ENCODE measurements at regions not wholly inside any gene's neighbourhood (a gene's known extent, or its start where the extent isn't known, plus 50 kb on each side); places are given as distances from the start of the nearest gene placed in this dataset.

DNA sequence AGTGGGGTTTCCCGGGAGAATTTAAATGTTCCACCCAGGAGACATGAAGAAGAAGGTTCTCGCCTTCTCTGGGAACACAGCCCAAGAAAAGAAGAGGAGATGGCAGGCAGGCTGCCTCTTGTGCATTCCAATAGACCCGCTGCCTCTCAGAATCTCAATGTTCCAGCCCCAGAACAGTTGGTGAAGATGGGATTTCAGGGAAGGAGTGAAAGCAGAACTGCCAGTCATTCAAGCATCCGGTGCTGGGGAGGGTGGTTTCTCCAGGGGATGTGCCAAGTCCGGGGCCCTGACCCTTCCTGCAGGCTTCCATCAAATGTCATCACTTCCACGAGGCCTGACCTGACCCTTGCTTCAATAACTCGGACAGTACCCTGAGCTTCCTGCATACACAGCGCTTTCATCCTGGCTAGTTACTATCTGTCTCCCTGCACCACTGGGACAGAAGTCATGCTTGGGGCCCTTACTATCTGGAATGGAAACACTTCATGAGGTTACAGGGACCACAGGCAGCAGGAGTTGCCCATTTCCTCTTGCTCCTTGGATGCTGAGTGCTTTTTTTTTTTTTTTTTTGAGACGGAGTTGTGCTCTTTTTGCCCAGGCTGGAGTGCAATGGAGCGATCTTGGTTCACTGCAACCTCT, 386.6 kb upstream of the POU3F1 start:
- H3K27me3 Mint-ChIP-seq = peaks cover 12 to 24% (median 19%) of the 10 kb centered on the region in 5 donors
- no peaks in the 10 kb centered on the region for H3K36me3 Mint-ChIP-seq
- Histone ChIP-seq H3K4me1 (ENCODE audit: control insufficient read depth in 2 of 2, insufficient read depth in 2 of 2, low read length in 2 of 2) (no peaks in the 10 kb centered on the region), H3K36me3 (ENCODE audit: control insufficient read depth in 2 of 3, insufficient read depth in 3 of 3, low read length in 3 of 3) (no peaks in the 10 kb centered on the region), H3K9me3 (ENCODE audit: control insufficient read depth in 2 of 3, low read length in 3 of 3) (no peaks in the 10 kb centered on the region), H3K27ac (ENCODE audit: low read depth, low read length) (no peak overlapping the region), H3K27me3 (ENCODE audit: control insufficient read depth in 2 of 2, insufficient read depth in 2 of 2, low read length in 2 of 2) (no peaks in the 10 kb centered on the region), H3K4me3 (ENCODE audit: low read length) (no peak overlapping the region)
- no peak for ATAC-seq
- POLR2A ChIA-PET = no interaction called here
- no peak overlapping the region for H3K4me3 Mint-ChIP-seq
- no peaks in the 10 kb centered on the region for H3K9me3 Mint-ChIP-seq
- no peak overlapping the region for H3K27ac Mint-ChIP-seq
- H3K4me1 Mint-ChIP-seq = no peaks in the 10 kb centered on the region
- no peak for DNase-seq
- intact Hi-C loops (cut with micrococcal nuclease) = no loop called here
- CTCF ChIA-PET = no interaction called here

DNA sequence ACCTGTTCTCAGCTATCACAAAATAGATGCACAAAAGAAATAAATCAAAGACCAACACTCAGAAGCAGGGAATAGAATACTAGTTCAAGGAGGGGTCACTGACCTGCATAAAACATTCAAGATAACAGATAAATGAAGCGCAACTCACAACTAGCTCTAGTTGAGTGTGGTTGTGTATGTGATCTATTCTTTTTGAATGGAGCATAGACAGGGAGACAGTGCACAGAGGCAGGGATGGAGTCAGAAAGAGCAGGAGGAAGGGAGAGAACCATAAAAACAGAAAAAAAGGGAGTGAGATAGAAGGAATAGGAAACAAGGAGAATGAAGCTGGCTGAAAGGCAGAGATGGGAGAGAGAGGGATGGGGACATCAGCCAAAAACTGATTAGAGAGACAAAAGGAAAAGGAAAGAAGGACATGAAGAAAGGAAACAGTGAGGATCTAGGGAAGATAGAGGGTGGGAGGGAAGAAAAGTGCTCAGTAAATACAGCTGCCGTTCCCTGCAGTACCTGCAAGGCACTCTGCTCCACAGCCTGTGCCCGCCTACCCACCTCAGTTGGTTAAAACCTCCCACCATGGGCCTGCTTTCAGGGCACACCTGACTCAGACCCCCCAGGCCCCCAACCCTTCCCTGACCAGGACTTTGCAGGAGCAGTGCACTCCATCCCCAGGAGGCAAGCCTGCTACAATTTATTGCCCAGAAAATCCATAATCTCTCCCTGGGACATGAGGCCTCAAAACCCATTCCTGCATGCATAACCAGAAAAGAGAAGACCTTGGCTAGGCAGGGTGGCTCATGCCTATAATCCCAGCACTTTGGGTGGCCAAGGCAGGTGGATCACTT, 385.2 kb upstream of the POU3F1 start:
- intact Hi-C loops (cut with micrococcal nuclease) = no loop called here
- Histone ChIP-seq H3K27ac (ENCODE audit: low read depth, low read length) (no peak overlapping the region), H3K27me3 (ENCODE audit: control insufficient read depth in 2 of 2, insufficient read depth in 2 of 2, low read length in 2 of 2) (no peaks in the 10 kb centered on the region), H3K4me3 (ENCODE audit: low read length) (no peak overlapping the region), H3K4me1 (ENCODE audit: control insufficient read depth in 2 of 2, insufficient read depth in 2 of 2, low read length in 2 of 2) (no peaks in the 10 kb centered on the region), H3K9me3 (ENCODE audit: control insufficient read depth in 2 of 3, low read length in 3 of 3) (no peaks in the 10 kb centered on the region), H3K36me3 (ENCODE audit: control insufficient read depth in 2 of 3, insufficient read depth in 3 of 3, low read length in 3 of 3) (no peaks in the 10 kb centered on the region)
- ATAC-seq = no peak
- no peak overlapping the region for H3K4me3 Mint-ChIP-seq
- H3K4me1 Mint-ChIP-seq = no peaks in the 10 kb centered on the region
- CTCF ChIA-PET = no interaction called here
- POLR2A ChIA-PET = no interaction called here
- no peak overlapping the region for H3K27ac Mint-ChIP-seq
- peaks cover 11 to 22% (median 13%) of the 10 kb centered on the region in 5 donors for H3K27me3 Mint-ChIP-seq
- no peak for DNase-seq
- no peaks in the 10 kb centered on the region for H3K9me3 Mint-ChIP-seq
- H3K36me3 Mint-ChIP-seq = no peaks in the 10 kb centered on the region

DNA sequence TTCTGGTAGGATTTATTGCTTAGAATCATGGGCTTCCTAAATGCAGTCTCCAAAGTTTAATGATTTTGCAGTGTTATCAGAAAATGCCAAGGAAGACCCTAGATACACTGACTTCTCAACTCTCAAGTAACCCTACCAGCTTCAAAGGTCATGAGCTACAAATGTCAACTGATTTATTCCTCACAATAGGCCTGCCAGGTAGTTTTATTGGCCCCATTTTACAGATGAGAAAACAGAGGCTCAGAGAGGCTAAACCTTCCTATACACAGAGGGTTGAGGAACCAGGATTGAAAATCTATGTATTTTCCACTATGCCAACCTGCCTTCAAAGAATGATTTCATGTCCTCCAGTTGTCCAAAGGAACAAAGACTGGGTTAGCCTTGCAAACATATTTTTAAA, 384.4 kb upstream of the POU3F1 start:
- H3K4me1 ChIP-seq (ENCODE audit: control insufficient read depth in 2 of 2, insufficient read depth in 2 of 2, low read length in 2 of 2) = no peaks in the 10 kb centered on the region
- H3K27me3 ChIP-seq (ENCODE audit: control insufficient read depth in 2 of 2, insufficient read depth in 2 of 2, low read length in 2 of 2) = no peaks in the 10 kb centered on the region
- no peak for DNase-seq
- H3K9me3 ChIP-seq (ENCODE audit: control insufficient read depth in 2 of 3, low read length in 3 of 3) = no peaks in the 10 kb centered on the region
- Mint-ChIP-seq H3K36me3 (no peaks in the 10 kb centered on the region), H3K27me3 (peaks cover 17 to 29% (median 20%) of the 10 kb centered on the region in 5 donors), H3K9me3 (no peaks in the 10 kb centered on the region), H3K4me3 (no peak overlapping the region), H3K4me1 (no peaks in the 10 kb centered on the region), H3K27ac (no peak overlapping the region)
- ChIA-PET POLR2A (no interaction called here), CTCF (interaction anchor here (0.6 kb wide), 1 partner anchor 514 kb away, joined by 3 read pairs; no protein-coding TSS in a partner anchor)
- ATAC-seq = no peak
- intact Hi-C loops (cut with micrococcal nuclease) = no loop called here
- H3K36me3 ChIP-seq (ENCODE audit: control insufficient read depth in 2 of 3, insufficient read depth in 3 of 3, low read length in 3 of 3) = no peaks in the 10 kb centered on the region
- no peak overlapping the region for H3K4me3 ChIP-seq (ENCODE audit: low read length)
- H3K27ac ChIP-seq (ENCODE audit: low read depth, low read length) = no peak overlapping the region

DNA sequence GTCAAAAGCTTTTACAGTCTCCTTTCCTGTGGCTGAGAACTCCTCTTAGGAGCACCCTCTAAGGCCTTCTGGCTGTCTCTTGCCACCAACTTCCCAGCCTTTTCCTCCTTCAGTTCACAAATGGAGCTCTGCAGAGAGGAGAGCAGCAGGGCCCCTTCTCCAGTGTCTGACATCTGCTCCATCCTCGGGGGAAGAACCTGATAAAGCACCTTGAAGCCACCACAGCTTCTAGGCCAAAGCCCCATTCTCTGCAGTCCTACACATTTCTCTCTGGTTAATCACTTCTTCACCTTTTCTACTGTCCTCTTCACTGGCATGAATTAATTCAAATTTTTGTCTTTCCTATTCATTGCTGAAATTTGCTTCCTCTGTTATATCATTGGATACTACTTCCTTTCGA, 378.1 kb upstream of the POU3F1 start:
- H3K27me3 Mint-ChIP-seq = peaks cover 28 to 44% (median 30%) of the 10 kb centered on the region in 5 donors
- Histone ChIP-seq H3K27me3 (ENCODE audit: control insufficient read depth in 2 of 2, insufficient read depth in 2 of 2, low read length in 2 of 2) (no peaks in the 10 kb centered on the region), H3K36me3 (ENCODE audit: control insufficient read depth in 2 of 3, insufficient read depth in 3 of 3, low read length in 3 of 3) (no peaks in the 10 kb centered on the region), H3K9me3 (ENCODE audit: control insufficient read depth in 2 of 3, low read length in 3 of 3) (peaks cover 0 to 4% (median 0%) of the 10 kb centered on the region in 3 experiments), H3K4me3 (ENCODE audit: low read length) (no peak overlapping the region), H3K27ac (ENCODE audit: low read depth, low read length) (no peak overlapping the region), H3K4me1 (ENCODE audit: control insufficient read depth in 2 of 2, insufficient read depth in 2 of 2, low read length in 2 of 2) (no peaks in the 10 kb centered on the region)
- H3K4me1 Mint-ChIP-seq = no peaks in the 10 kb centered on the region
- H3K9me3 Mint-ChIP-seq = peaks cover 0 to 27% (median 6%) of the 10 kb centered on the region in 11 donors
- H3K27ac Mint-ChIP-seq = no peak overlapping the region
- DNase-seq (no peak), ATAC-seq (no peak)
- peaks cover 0 to 4% (median 0%) of the 10 kb centered on the region in 5 donors for H3K36me3 Mint-ChIP-seq
- CTCF ChIA-PET = no interaction called here
- POLR2A ChIA-PET = no interaction called here
- H3K4me3 Mint-ChIP-seq = no peak overlapping the region
- intact Hi-C loops (cut with micrococcal nuclease) = no loop called here

DNA sequence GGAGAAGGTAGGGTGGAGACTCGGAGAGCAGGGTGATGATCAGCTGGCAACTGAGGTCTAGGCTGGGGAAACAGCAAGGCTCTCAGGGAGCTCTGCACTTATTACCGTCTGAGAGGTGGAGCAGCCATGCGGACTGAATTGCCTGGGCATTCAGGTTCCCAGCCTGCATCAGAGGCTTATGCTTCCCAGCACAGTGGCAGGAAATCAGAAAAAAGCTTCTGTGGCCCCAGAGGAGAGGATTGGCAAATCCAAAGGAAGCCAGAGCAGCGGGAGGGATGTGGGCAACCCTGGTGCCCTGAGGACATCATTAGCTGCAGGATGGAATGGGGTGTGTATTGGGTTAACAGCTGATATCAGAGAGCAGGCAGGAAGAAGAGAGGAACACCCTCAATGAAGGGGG, 374.1 kb upstream of the POU3F1 start:
- H3K27me3 Mint-ChIP-seq = peaks cover 23 to 42% (median 32%) of the 10 kb centered on the region in 5 donors
- Histone ChIP-seq H3K27ac (ENCODE audit: low read depth, low read length) (no peak overlapping the region), H3K4me1 (ENCODE audit: control insufficient read depth in 2 of 2, insufficient read depth in 2 of 2, low read length in 2 of 2) (no peaks in the 10 kb centered on the region), H3K27me3 (ENCODE audit: control insufficient read depth in 2 of 2, insufficient read depth in 2 of 2, low read length in 2 of 2) (no peaks in the 10 kb centered on the region), H3K4me3 (ENCODE audit: low read length) (no peak overlapping the region), H3K36me3 (ENCODE audit: control insufficient read depth in 2 of 3, insufficient read depth in 3 of 3, low read length in 3 of 3) (no peaks in the 10 kb centered on the region), H3K9me3 (ENCODE audit: control insufficient read depth in 2 of 3, low read length in 3 of 3) (peaks cover 0 to 4% (median 0%) of the 10 kb centered on the region in 3 experiments)
- POLR2A ChIA-PET = no interaction called here
- peaks cover 0 to 9% (median 0%) of the 10 kb centered on the region in 5 donors for H3K36me3 Mint-ChIP-seq
- no peak overlapping the region for H3K27ac Mint-ChIP-seq
- intact Hi-C loops (cut with micrococcal nuclease) = no loop called here
- CTCF ChIA-PET = no interaction called here
- H3K4me1 Mint-ChIP-seq = no peaks in the 10 kb centered on the region
- no peak for DNase-seq
- peaks cover 4 to 38% (median 7%) of the 10 kb centered on the region in 11 donors for H3K9me3 Mint-ChIP-seq
- H3K4me3 Mint-ChIP-seq = no peak overlapping the region
- ATAC-seq = no peak

DNA sequence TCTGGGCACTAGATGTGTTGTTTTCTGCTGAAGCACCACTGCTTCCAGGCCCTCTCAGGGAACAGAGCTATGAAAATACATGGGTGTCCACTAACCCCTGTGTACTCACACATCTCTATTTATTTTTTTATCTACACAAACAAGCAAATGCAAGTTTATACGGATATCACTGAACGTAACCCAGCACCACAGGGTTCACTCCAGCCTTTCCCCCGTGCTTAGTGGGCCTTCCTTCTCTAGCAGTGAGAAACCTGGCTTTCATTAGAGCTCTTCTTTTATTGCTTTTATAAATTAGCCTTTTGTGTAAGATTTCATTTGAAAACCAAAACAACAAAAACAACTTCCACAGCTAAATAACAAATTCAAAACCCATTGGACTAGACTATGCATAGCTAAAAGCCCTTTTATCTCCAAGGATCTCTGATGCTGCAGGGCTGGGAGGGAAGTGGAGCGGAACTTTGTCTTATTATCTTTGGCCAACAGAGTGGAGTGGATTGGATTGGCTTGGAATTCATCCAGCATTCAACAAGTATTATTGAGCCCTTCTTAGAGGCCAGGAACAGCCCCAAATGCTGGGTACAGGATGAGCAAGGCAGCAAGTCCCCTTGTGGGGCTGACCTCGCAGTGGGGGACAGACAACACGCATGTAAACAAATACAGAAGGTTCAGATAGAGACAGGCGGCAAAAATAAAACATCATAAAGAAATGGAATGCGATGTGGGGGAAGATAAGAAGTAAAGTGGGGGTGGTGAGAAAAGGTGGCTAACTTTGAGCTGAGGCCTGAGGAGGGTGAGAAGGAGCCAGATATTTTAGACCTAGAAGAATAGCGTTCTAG, 371.8 kb upstream of the POU3F1 start:
- no peaks in the 10 kb centered on the region for H3K27me3 ChIP-seq (ENCODE audit: control insufficient read depth in 2 of 2, insufficient read depth in 2 of 2, low read length in 2 of 2)
- Mint-ChIP-seq H3K36me3 (peaks cover 0 to 9% (median 0%) of the 10 kb centered on the region in 5 donors), H3K27ac (no peak overlapping the region), H3K27me3 (peaks cover 17 to 33% (median 24%) of the 10 kb centered on the region in 5 donors), H3K4me3 (no peak overlapping the region), H3K9me3 (peaks cover 4 to 41% (median 11%) of the 10 kb centered on the region in 11 donors), H3K4me1 (no peaks in the 10 kb centered on the region)
- no peaks in the 10 kb centered on the region for H3K4me1 ChIP-seq (ENCODE audit: control insufficient read depth in 2 of 2, insufficient read depth in 2 of 2, low read length in 2 of 2)
- H3K9me3 ChIP-seq (ENCODE audit: control insufficient read depth in 2 of 3, low read length in 3 of 3) = peaks cover 0 to 4% (median 0%) of the 10 kb centered on the region in 3 experiments
- no peak overlapping the region for H3K4me3 ChIP-seq (ENCODE audit: low read length)
- DNase-seq (no peak), ATAC-seq (no peak)
- no peak overlapping the region for H3K27ac ChIP-seq (ENCODE audit: low read depth, low read length)
- no peaks in the 10 kb centered on the region for H3K36me3 ChIP-seq (ENCODE audit: control insufficient read depth in 2 of 3, insufficient read depth in 3 of 3, low read length in 3 of 3)
- ChIA-PET CTCF (no interaction called here), POLR2A (no interaction called here)
- intact Hi-C loops (cut with micrococcal nuclease) = no loop called here
